ENCODE measurements at regions not wholly inside any gene's neighbourhood (a gene's known extent, or its start where the extent isn't known, plus 50 kb on each side); places are given as distances from the start of the nearest gene placed in this dataset.
"Not testable (repeated sequence)": the region's sequence is repeated elsewhere in the genome, so short reads cannot be mapped to it uniquely, and the experiment has no call there.

DNA sequence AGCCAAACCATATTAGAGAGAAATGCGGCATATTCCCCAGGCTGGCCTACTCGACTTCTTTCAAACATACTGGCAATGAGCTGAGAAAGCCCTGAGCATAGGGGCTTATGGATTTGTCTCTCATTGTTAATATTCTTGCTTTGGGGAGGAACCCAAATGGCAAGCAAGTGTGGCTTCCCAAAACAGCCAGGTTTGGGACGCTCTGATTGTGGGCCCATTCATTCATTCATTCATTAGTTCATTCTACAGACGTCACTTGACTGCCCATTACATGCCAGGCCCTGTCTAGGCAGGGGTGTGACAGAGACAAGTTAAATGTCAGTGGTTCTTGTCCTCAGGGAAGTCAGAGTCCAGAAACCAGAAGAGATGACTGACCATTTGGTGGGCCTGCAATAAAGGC lies 77.4 kb upstream of the THBS1 start:
- WGBS = 98% methylated on average over 4 of the region's 4 CpGs
- no peak overlapping the region for H3K4me3 ChIP-seq (ENCODE audit: low read depth, low read length)
- no peaks in the 10 kb centered on the region for H3K36me3 ChIP-seq (ENCODE audit: insufficient read depth)
- no peaks in the 10 kb centered on the region for H3K4me1 ChIP-seq (ENCODE audit: insufficient read depth)
- no peak for DNase-seq (ENCODE audit: extremely low spot score)
- H3K27ac ChIP-seq (ENCODE audit: low read depth) = no peak overlapping the region

DNA sequence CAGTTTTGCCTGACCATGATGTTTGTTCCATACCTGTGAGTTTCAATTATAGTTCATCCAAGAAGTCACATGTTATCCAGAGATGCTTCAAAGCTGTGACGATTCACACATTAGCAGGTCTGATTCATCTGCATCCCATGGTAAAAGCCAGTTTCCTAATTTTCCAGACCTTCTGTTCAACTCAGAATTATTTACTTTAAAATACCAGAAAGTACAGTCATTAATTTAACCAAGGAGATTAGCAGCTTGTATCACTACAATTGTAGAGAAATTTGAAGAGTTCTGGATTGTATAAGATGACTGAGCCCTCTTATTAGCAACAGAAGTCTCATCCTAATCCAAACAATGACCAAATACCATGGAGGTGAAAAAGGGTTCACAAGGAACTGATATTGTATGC lies 76.1 kb upstream of the THBS1 start:
- DNase-seq (ENCODE audit: extremely low spot score) = no peak
- H3K4me3 ChIP-seq (ENCODE audit: low read depth, low read length) = no peak overlapping the region
- no peak overlapping the region for H3K27ac ChIP-seq (ENCODE audit: low read depth)
- H3K36me3 ChIP-seq (ENCODE audit: insufficient read depth) = no peaks in the 10 kb centered on the region
- WGBS = 82% methylated on average over 1 of the region's 1 CpG
- no peaks in the 10 kb centered on the region for H3K4me1 ChIP-seq (ENCODE audit: insufficient read depth)

DNA sequence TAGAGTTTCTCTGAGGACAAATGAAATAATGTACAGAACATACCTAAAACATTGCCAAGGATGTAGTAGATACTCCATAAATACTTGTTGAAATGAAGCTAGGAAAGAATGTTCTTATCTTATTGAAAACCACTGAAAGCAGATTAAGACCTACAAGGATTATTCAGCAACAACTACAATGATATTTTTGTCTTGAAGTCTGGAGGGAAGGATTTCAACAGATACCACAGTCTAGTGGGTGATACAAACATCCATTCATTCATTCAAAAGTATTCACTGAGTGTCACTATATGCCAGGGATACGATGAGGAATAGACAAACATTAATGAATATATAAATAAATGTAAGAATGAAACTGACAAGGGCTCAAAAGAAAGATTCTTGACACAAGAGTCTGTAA lies 74.7 kb upstream of the THBS1 start:
- no peak overlapping the region for H3K4me3 ChIP-seq (ENCODE audit: low read depth, low read length)
- H3K4me1 ChIP-seq (ENCODE audit: insufficient read depth) = no peaks in the 10 kb centered on the region
- WGBS = 53% methylated on average over 1 of the region's 1 CpG
- no peak overlapping the region for H3K27ac ChIP-seq (ENCODE audit: low read depth)
- H3K36me3 ChIP-seq (ENCODE audit: insufficient read depth) = no peaks in the 10 kb centered on the region
- DNase-seq (ENCODE audit: extremely low spot score) = no peak

DNA sequence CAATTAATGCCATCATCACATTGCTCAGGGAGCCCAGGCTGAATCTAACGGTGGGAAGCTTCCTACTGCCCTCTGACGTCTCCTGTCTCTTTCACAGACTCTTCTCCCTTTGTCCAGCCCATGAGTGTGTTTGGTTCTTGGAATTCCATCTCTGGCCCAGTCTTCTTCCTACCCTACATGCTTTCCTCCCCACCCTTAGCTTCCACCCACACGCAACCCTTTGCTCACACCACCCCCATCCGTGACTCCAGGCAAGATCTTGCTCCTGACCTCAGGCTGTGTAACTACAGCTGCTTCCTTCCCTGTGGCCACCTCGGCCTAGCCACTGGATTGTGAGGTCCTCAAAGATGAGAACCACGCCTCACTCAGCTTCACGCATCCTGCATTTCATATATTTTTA lies 72.3 kb upstream of the THBS1 start:
- H3K4me1 ChIP-seq (ENCODE audit: insufficient read depth) = no peaks in the 10 kb centered on the region
- H3K27ac ChIP-seq (ENCODE audit: low read depth) = no peak overlapping the region
- DNase-seq (ENCODE audit: extremely low spot score) = no peak
- 83% methylated on average over 7 of the region's 7 CpGs for WGBS
- no peak overlapping the region for H3K4me3 ChIP-seq (ENCODE audit: low read depth, low read length)
- H3K36me3 ChIP-seq (ENCODE audit: insufficient read depth) = no peaks in the 10 kb centered on the region

DNA sequence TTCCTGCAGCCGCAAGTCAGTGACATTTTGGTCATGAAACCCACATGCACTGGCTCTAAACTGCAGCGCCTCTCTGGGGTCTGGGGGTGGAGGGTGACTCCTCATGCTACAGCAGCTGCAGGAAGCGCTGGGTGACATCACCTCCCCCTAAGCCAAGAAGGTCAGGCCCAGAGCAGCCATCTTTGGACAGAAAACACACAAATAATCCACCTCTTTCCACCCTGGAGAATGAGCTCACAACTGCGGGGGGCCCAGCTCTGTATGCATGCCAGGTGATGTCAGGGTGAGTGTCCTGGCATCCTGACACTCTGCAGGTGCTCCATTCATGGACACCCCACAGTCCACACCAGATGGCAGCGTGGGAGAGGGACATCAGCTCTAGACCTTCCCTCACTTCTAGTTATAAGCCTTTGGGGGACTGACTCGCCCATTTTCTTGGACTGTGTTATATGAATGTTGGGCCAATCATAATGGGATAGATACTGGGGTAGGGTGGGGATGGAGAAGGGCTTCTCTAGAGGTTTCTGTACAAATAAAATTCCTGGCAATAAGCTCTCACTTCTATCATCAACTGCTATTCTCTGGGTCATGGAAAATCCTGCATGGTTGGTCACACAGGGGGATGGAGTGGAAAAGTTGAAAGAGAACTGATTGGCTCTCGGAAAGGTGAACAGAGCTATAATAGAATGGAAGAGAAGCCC lies 70.7 kb upstream of the THBS1 start:
- no peak for DNase-seq (ENCODE audit: extremely low spot score)
- no peak overlapping the region for H3K27ac ChIP-seq (ENCODE audit: low read depth)
- WGBS = 88% methylated on average over 7 of the region's 7 CpGs
- no peaks in the 10 kb centered on the region for H3K4me1 ChIP-seq (ENCODE audit: insufficient read depth)
- no peaks in the 10 kb centered on the region for H3K36me3 ChIP-seq (ENCODE audit: insufficient read depth)
- no peak overlapping the region for H3K4me3 ChIP-seq (ENCODE audit: low read depth, low read length)

- Histone ChIP-seq H3K4me1 (ENCODE audit: insufficient read depth) (no peaks in the 10 kb centered on the region), H3K27ac (ENCODE audit: low read depth) (no peak overlapping the region), H3K4me3 (ENCODE audit: low read depth, low read length) (no peak overlapping the region), H3K36me3 (ENCODE audit: insufficient read depth) (no peaks in the 10 kb centered on the region)
- no peak for DNase-seq (ENCODE audit: extremely low spot score)
- 44% methylated on average over 14 of the region's 14 CpGs for WGBS
Measured at GRCh38 chr15:39511000-39511915, 69.6 kb upstream of the THBS1 start.

- no peak for DNase-seq (ENCODE audit: extremely low spot score)
- 23% methylated on average over 4 of the region's 4 CpGs for WGBS
- Histone ChIP-seq H3K27ac (ENCODE audit: low read depth) (no peak overlapping the region), H3K36me3 (ENCODE audit: insufficient read depth) (no peaks in the 10 kb centered on the region), H3K4me3 (ENCODE audit: low read depth, low read length) (no peak overlapping the region), H3K4me1 (ENCODE audit: insufficient read depth) (no peaks in the 10 kb centered on the region)
Measured at GRCh38 chr15:39511916-39512260, 69.0 kb upstream of the THBS1 start.

DNA sequence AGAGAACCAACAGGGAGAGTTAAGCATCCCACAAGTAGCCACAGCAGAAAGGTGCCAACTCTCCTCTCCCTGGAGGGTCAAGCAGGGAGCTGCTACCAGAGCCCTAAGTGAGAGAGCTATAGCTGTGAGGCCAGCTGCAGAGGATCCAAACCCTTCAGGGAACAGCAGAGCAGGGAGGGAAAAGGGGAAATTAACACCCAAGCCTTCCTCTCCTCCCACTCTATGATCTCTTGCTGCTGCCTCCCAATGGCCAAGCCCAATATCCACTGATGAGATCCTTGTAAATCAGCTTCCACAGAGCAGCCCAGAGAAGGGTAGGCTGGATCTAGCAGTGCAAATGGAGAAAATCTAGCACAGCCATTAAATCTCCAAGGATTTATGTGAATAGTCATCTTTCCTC lies 68.2 kb upstream of the THBS1 start:
- H3K27ac ChIP-seq (ENCODE audit: low read depth) = no peak overlapping the region
- no peaks in the 10 kb centered on the region for H3K4me1 ChIP-seq (ENCODE audit: insufficient read depth)
- DNase-seq (ENCODE audit: extremely low spot score) = no peak
- no peak overlapping the region for H3K4me3 ChIP-seq (ENCODE audit: low read depth, low read length)
- no peaks in the 10 kb centered on the region for H3K36me3 ChIP-seq (ENCODE audit: insufficient read depth)

- DNase-seq (ENCODE audit: extremely low spot score) = no peak
- Histone ChIP-seq H3K4me3 (ENCODE audit: low read depth, low read length) (no peak overlapping the region), H3K27ac (ENCODE audit: low read depth) (no peak overlapping the region), H3K36me3 (ENCODE audit: insufficient read depth) (no peaks in the 10 kb centered on the region), H3K4me1 (ENCODE audit: insufficient read depth) (no peaks in the 10 kb centered on the region)
- WGBS = 86% methylated on average over 3 of the region's 3 CpGs
Measured at GRCh38 chr15:39513936-39514335, 66.9 kb upstream of the THBS1 start.

DNA sequence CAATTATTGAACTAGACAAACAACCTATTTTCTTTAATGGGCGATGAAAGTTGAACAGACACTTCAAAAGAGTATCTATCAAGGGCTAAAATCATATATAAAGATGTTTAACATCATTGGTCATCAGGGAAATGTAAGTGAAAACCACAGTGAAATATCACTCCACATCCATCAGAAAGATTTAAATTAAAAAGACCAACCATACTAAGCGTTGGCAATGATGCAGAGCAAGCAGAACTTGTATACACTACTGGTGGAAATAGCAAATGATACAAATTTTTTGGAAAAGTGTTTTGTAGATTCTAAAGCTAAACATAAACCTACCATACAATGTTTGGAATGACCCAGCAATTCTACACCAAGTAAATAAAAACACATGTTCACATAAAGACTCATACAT lies 65.9 kb upstream of the THBS1 start:
- WGBS = 99% methylated on average over 2 of the region's 2 CpGs
- H3K36me3 ChIP-seq (ENCODE audit: insufficient read depth) = no peaks in the 10 kb centered on the region
- DNase-seq (ENCODE audit: extremely low spot score) = no peak
- no peaks in the 10 kb centered on the region for H3K4me1 ChIP-seq (ENCODE audit: insufficient read depth)
- no peak overlapping the region for H3K27ac ChIP-seq (ENCODE audit: low read depth)
- no peak overlapping the region for H3K4me3 ChIP-seq (ENCODE audit: low read depth, low read length)

GRCh38 chr15:39515765-39516164 lies 65.1 kb upstream of the THBS1 start:
- 93% methylated on average over 3 of the region's 3 CpGs for WGBS
- no peaks in the 10 kb centered on the region for H3K36me3 ChIP-seq (ENCODE audit: insufficient read depth)
- DNase-seq (ENCODE audit: extremely low spot score) = no peak

DNA sequence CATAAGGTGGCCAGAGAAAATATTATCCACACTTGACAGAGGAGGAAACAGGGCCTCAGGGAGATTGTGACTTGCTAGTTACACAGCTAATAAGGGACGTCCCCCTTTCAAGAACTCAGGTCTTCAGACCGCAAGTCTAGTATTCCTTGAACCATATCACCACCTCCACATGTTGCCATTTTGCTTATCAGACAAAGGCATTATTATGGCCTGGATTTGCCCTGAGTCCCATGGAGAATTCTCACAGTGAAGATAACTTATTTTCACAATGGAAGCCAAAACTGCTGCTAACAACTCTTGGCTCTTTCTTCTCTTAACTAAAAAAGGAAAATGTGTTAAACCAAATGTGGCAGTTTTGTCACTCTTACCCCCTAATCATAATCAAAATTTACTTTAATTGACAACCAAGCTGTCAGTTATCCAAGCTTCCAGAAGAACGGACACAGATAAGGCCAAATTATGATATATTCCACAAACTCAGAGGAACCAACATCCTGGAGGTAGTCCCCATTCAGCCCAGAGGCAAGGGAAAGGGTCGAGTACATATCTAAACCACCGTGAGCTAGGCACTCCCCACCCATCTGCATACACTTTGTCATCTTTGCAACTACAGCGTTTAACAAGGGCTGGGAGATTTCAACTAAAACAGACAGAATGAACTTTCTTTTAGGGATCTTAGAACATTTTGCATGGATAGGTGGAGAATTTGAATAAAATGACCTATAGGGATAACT lies 63.6 kb upstream of the THBS1 start:
- Histone ChIP-seq H3K36me3 (ENCODE audit: insufficient read depth) (no peaks in the 10 kb centered on the region), H3K4me3 (ENCODE audit: low read depth, low read length) (no peak overlapping the region), H3K27ac (ENCODE audit: low read depth) (no peak overlapping the region), H3K4me1 (ENCODE audit: insufficient read depth) (no peaks in the 10 kb centered on the region)
- WGBS = 93% methylated on average over 6 of the region's 6 CpGs
- DNase-seq (ENCODE audit: extremely low spot score) = no peak

More at GRCh38 chr15:39515765-39516164, 65.1 kb upstream of the THBS1 start:
- H3K4me3 ChIP-seq (ENCODE audit: low read depth, low read length) = no peak overlapping the region
- no peaks in the 10 kb centered on the region for H3K4me1 ChIP-seq (ENCODE audit: insufficient read depth)
- H3K27ac ChIP-seq (ENCODE audit: low read depth) = no peak overlapping the region

GRCh38 chr15:39523968-39524367 lies 56.9 kb upstream of the THBS1 start:
- not testable (repeated sequence) for H3K36me3 ChIP-seq (ENCODE audit: insufficient read depth); DNase-seq (ENCODE audit: extremely low spot score); H3K4me3 ChIP-seq (ENCODE audit: low read depth, low read length); H3K27ac ChIP-seq (ENCODE audit: low read depth); H3K4me1 ChIP-seq (ENCODE audit: insufficient read depth)
- WGBS = 91% methylated on average over 5 of the region's 5 CpGs

DNA sequence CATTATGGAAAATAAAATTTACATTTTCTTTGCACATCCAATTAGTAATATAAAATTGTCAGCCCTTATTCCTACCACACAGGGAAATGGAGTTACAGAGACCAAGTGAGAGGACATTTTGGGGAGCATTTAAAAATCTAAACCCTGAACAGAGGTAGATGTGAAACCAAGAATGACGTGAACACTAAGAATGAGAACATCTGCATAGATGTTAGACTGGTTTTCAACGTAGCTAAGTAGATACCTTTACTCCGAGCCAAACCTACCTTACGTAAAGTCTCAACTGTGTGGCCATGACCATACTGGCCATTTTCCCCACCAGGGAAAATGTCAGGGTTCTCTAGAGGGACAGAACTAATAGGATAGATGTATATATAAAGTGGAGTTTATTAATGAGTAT lies 51.4 kb upstream of the THBS1 start:
- H3K4me1 ChIP-seq (ENCODE audit: insufficient read depth) = no peaks in the 10 kb centered on the region
- no peak overlapping the region for H3K4me3 ChIP-seq (ENCODE audit: low read depth, low read length)
- no peak for DNase-seq (ENCODE audit: extremely low spot score)
- no peak overlapping the region for H3K27ac ChIP-seq (ENCODE audit: low read depth)
- 99% methylated on average over 4 of the region's 4 CpGs for WGBS
- no peaks in the 10 kb centered on the region for H3K36me3 ChIP-seq (ENCODE audit: insufficient read depth)

Data from urinary bladder (tissue), 3 donors.